Activated CD4-positive, CD25-positive, alpha-beta regulatory T cell treated with anti-CD3 and anti-CD28 coated beads, Interleukin-2, amount 50 U/mL, for 72 hours (primary cell): ENCODE measurements at regions not wholly inside any gene's neighbourhood (a gene's known extent, or its start where the extent isn't known, plus 50 kb on each side); places are given as distances from the start of the nearest gene placed in this dataset.

Experiments
- DNase-seq: peaks from one replicate; pipeline ENCODE4 v3.0.0; 2021

DNA sequence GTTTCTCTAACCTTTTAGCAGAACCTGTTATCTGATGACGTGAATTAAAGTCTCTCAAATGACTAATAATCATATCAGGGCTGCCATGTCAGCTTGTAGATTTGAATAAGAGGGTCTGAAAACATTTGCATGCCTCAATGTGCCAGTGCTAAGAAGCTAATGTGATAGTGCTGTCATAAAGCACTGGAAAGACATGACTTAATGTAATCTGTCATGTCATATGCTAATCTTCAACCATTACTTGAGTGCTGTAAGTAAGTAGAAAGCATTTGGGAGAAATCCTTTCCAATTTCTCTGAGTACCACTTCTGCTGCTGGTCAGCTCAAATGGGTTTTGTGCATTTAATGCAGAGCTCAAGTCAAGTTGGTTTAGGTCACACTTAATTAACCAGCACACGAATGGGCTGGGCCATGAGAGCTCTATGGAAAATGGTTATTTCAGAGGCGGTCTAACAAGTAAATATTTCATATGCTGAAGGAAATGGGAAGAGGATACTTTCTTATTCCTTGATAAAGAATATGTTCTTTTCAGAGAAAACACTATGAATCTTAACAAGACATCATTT is 609.2 kb downstream of the LMO4 start:
- no peak for DNase-seq

DNA sequence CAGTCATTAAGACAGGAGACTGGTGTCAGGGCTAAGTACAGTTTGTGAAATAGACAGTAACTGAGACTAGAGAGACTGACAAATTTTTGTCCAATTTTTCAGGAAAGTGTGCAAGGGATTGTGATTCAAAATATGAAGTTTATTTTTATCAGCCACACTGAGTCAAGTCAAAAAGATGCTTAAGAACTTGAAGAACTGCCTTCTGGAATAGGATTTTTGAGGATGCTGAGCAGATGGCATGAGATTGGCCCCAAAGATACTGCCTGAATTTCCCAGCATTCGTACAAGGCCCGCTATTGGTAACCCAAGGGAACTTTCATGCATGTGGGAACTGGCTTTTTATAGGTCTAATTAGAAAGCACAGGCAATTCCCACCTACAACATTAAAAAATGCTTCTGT is 610.0 kb downstream of the LMO4 start:
- DNase-seq, result no peak

DNA sequence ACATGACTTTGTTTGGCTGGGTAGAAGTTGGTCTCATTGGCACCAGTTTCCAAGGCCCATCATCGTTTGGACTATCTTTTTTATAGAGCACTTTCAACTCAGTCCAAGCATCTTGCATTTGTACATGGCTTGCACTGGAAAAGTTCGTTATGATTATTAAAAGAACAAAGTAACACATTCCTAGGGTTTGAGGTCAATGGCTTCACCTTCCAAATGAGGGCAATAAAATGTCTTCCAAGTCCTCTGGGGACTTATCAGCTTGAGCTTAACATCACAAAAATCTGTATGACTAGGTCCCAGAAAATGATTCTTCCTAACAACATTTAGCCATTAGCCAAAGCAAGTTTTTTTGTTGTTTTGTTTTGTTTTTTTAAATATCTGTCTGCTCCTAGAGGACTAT is 610.8 kb downstream of the LMO4 start:
- DNase-seq, result no peak

DNA sequence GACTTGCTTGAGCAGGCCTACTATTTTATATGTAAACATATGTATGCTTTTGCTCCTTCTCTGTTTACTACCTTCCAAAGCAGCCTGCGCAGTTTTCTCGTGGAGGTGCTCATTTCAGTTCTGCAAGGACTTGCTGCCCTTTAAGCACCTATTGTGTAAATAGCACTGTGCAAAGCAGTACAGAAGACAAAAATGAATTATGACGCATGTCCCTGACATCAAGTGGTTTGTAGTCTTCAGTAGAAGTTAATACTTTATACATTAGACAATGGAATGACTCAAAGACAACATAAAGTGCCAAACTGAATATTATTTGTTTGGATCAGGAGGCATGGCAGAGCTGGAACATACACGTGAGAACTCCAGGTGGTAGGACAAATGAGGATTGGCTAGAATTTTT is 611.7 kb downstream of the LMO4 start:
- DNase-seq, result no peak

DNA sequence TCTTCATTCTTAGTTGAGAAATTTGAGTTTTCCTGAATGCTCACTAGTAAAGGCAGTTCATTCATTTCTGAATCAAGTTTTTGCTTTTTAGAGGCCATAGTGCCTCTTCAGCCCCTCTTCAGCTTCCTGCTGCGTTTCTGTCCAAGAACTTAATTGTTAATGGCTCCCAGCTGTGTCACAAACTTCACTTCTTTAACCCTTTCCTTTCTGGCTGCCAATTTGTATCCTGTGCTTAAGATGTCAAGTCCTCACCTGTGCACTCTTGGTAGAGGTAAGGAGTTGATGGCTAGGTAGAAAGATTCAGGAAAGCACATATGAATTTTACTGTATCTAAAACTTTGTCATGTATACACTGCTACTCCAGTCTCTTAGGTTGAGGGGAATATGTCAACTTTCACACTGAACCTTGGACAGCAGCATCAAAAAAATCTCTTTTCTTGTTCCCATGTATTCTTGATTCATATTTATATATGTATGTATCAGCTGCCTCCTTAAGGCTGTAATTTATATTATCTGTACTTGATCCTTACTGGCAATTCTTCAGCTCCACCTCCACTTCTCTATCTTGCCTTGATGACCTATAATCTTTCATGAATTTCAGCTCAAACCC is 612.8 kb downstream of the LMO4 start:
- DNase-seq, result no peak

DNA sequence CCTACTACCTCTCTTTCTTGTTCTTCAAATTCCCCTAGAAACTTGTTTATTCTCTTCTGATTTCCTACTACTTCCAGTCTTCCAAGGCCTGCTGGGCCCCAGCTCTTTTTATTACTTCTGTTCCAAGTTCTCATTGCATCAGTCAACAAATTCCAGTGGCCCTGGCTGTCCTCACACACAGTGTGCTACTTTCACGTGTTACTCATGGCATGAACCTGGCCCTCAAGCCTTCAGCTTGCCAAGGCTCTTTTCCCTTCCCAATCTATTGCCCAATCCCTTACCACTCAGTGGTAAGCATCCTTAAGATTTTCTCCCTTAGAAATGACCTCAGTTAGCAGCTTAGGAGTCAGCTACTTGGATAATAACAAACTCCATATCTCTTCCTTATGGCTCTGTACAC is 613.5 kb downstream of the LMO4 start:
- no peak for DNase-seq

DNA sequence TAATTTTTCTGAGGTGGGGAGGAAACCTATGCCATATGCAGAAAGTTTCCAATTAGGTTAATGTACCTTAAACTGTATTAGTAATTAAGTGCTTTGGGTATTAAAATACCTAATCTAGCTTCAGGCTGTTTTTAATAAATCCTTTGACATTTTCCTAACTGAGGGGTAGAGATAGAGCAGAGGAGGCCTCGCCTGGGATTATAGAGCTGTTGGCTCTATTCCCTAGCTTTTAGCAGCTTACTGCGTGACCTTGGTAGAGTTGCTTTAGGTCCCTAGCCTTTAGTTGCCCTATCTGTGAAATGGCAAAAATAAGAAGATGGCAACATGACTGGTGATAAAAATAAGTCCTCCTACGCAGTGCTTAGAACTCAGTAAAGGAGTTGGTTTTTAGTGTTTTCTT is 621.0 kb downstream of the LMO4 start:
- DNase-seq, result no peak

DNA sequence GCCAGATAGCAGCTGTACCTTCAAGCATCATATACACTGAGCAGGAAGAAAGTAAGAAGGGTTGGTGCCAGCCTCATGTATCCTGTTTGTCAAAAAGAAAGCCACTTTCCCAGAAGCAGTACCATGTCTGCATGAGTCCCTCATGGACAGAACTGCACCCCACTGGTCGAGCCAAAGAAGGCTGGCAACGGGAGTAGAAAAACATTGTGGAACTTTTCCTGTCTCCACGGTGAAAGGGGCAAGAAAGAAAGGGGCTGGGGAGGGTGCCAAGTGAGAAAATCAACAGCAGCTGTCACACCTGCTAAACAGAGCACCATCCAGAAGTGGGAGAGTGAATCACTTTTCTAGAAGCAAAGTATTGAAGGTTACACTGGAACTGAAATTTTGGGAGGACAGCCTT is 621.7 kb downstream of the LMO4 start:
- DNase-seq, result no peak

DNA sequence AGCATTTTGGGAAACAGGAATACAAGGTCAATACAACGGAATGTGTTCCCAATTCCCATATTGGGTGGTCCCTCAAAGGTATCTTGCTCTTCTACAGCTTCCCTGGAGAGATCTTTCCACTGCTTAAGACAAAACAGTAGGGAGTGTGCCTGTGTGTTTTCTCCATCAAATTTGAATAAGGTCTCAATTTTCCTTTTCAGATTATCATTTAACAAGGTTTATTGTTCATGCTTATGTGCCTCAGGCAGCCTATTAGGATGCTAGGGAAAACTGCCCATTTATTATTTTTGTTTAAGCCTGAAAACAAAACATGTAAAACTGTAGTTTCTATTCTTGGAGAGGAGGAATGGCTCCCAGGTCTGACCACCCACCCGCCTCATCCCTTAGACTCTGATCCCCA is 622.7 kb downstream of the LMO4 start:
- no peak for DNase-seq

DNA sequence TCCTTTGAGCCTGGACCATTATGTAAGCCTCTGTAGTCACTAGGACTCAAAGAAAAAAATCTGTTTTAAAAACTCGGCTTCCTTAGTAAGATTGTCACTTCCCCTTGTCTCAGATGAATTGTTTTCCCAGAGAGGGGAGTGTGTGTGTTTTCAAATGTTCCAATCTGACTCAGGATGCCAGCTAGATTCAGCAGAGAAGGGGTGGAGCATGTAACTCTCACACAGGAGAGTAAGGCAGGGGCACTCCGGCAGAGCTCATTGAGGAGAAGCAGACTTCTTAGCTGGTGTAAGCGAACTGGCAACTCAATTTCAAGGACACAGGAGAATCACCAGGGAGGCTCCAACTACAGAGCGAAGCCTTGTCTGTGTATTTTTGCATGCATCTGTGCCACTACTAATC is 623.2 kb downstream of the LMO4 start:
- no peak for DNase-seq

DNA sequence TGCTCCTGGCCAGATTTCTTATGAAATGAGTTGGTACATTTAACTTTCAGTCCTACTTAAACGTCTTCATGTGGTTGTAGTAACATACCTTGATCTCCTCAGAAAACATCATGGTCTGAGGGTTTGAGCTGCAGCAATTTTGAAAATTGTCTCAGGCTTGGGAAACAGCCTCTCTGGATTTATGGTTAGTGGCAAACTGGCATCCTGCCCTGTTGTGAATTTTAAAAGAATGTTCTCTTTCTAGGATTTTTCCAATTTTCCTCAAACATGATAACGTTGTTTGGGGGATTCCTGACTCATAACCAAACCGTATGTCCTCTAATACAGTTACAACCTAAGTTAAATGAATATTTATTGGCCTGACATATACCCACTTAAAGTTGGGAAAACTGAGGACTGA is 624.4 kb downstream of the LMO4 start:
- no peak for DNase-seq

DNA sequence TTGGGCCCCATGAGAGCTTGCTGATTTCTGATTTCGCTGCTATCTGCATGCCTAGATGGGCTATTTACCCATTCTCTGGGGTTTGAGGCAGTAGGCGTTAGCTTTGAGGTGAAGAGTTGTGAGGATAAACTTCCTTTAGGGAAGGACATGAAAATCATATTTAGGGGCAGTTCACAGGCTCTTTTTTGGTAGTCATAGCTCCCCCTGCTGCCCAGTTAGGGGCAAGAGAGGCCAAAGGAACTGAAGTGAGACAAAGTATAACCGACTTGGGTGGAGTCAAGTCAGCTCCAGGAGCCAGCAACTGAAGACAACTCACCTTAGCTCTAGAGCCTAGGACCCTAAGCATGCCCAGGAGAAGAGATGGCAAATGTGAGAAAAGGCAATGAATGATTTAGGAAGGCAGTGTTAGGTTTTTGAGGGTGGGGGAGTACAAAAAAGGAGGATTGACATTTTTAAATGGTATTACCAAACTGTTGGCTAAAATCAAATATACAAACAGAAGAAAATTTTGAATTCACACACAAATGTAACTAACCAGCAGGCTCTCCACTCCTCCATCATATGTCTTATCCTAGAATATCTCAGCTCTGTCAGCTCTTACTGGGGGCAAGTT is 625.2 kb downstream of the LMO4 start:
- DNase-seq, result no peak

DNA sequence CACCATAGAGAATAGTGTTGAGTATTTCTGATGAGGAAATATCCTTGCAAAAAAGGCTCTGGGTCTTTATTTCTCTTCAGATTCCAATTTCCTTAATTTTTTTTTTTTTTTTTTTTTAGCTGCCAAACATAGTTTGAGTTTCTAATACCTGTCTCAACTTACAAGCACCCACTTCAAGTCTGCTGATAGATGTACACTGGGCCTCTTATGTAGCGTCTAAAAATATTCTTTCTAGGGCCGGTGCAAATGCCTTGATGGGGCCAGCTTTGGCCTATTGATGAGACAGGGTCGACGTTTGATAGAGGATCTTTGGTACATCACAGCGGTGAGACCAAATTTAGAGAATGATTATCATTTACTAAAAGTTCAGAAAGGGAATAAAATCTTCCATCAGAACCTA is 626.4 kb downstream of the LMO4 start:
- DNase-seq, result no peak

DNA sequence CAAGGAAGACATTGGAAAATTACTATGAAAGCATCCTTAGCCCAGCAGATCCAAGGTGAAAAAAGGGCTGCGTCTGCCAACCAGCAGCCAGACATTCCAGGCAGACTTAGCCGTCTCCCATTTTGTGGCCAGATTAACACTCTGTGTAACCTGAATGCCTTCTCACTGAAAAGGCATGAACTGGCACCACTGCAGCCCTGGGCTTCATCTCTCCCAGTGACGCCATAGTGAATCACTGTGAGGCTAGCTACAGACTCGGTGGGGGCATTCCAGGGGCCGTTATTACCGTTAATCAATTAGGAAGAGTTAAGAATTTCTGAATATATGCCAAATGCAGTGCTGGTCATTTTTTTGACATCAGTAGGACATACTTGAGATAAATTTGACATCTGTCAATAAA is 627.4 kb downstream of the LMO4 start:
- DNase-seq, result no peak

DNA sequence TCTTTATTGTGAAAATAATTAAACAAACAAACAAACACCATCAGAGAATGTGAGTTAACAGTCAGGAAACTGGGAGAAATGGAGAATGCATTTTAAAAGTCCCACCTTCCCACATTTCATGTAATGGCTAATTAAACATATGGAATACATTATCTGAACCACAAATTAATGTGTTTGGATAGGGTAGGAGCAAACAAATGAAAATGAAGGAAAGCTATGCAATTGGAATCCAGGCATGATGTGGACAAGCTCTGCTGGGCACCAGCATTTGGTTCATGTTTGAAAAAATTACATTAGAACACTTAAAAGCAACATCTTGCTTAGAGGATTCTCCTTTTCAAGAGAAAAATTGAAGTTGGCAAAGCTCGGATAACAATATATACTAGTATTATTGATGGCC is 628.1 kb downstream of the LMO4 start:
- no peak for DNase-seq

DNA sequence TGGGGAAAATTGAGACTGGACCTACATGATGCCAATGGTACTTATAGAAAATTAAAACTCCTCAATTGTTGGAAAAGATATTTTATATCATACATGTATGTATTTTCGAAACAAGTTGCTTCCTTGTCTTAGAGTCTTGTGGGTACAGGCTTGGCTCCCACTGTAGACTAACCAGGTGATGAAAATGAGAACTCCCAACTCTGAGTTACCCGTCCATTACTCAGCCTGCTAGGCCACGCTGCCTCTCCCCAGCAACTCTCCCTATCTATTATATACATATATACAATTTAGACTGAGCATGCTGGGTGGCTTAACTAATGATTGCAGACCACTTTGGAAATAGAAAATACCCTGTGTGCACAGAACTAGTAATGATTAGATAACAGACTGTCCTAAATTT is 628.7 kb downstream of the LMO4 start:
- DNase-seq, result no peak

DNA sequence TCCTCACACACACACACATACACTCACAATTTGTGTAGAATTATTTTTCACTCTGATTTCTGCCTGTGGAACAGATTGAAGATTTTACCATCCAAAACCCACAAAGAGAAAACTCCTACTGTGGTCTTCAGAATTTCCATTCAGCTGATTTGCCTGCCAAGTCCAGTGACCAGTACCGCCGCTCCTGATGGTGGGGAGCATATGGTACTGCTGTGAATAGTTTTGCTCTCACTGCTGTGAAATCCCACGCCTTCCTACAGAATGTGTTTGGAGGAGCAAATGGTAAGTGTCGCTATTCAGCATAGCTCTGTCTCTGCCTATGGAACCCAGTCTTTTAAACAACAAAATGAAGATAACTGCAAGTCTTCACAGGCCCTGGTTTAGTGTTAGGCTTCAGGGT is 629.5 kb downstream of the LMO4 start:
- no peak for DNase-seq

DNA sequence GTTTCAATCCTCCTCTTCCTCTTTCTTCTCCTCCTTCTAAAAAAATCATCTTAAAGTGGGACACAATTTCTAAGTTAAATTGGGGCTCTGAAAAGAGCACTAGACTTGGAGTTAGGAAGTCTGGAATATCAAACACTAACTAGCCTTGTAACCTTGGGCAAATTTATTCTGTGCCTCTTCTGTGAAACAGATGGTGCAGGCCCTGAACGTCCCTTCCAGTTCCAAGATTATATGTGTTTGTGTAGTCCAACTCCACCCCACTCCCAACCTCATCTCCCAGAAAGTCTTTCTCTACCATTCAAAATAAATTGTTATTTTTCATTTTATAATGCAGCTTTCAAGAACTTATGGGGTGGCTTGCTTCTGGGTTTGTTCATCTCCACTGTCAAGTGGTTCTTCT is 630.0 kb downstream of the LMO4 start:
- no peak for DNase-seq

DNA sequence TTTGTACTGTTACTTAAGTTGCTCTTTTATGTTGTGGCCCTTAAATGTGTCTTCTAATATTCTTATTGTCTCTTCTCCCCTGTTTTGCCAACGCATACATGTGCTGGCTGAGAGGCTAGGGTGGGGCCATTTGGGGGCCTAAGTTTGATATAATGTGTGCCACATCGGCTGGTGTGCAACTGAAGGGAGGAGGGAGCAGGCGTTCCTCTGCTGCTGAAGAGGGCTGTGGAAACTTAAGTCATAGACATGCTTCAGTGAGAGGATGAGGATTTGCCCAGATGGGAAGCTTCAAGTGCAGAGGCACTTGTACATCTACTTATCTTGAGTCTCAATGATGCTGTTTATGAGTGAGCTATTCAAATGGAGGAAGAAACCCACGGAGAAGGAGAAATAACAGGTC is 630.6 kb downstream of the LMO4 start:
- DNase-seq, result no peak

DNA sequence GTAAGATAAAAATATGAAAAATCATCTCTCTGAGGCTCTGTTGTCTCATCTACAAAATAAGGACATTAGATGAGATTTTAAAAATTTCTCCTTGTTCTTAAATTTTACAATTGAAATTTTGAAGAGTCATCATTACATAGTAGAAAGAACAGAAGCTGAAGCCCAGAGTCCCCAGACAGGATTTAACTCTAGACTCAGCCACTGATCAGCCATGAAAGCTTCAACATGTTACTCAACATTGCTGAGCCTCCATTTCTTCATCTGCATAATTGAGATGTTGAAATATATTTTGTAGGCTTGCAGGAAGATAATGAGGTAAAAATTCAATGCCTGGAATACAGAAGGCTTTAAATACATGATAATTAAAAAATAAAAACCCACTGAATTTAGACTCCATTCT is 633.3 kb downstream of the LMO4 start:
- DNase-seq, result no peak

DNA sequence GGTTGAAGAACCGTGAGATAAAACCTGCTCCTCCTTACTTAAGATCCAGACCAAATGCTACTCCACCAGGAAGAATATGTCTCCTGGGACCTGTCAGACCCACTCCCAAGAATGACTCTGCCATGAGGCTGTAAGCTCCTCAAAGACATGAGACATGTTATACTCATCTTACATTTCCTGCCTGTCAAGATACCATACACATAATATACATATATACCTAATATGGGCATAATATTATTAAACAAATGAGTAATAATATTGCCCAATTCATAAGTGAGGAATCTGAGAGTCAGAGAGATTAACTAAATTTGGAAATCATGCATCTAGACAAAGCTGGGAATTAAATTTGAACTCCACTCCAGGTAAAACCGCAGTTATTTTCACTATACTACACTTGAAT is 634.9 kb downstream of the LMO4 start:
- DNase-seq, result no peak

DNA sequence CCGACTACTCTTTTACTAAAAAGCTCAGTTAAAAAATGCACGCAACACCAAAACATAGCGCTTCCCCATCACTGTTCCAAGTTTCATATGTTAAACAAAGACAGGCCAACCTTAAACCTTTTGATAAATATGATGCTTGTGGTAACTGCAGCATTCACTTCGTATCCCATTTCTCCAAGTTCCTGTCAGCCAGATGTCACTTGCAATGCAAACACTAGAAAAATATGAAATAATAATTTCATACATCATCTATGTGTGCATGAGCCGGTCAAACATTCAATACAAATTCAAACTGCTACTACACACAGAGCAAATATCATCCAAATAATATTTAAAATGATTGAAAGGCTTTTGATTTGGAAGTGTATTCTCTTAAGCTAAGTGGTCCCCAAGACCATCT is 636.5 kb downstream of the LMO4 start:
- DNase-seq, result no peak

DNA sequence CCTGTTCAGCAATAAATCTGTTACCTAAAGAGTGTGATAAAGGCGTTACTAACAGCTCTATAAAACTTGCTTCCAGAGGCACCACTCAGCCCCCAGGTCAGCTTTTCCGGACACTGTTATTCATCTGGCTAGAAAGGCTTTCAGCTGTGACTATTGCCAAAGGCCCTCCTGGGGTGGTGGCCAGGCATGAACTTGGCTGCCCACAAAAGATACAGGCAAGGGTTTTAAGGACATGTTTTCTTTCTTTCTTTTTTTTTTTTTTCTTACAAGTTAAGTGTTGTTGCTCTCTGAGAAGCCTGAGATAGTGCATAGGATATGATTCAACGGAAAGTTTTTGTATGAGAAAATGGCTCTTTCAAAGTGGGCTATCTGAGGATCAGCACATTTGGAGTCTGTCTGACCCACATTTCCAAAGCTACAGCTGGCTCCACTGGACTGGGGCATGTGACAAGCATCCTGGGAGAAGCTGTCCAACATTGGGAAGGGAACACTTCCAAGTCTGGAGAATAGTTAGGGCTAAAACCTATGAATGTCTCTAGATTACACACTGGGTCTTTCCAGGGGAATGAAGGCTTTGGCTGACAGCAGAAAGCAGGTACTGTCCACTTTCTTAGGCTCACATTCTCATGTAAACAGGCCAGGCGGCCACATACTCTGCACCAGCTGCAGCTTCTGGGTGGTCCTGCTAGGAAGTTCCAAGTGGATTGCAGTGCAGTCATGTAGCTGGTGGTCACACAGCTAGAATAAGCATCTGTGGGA is 639.7 kb downstream of the LMO4 start:
- DNase-seq, result no peak

DNA sequence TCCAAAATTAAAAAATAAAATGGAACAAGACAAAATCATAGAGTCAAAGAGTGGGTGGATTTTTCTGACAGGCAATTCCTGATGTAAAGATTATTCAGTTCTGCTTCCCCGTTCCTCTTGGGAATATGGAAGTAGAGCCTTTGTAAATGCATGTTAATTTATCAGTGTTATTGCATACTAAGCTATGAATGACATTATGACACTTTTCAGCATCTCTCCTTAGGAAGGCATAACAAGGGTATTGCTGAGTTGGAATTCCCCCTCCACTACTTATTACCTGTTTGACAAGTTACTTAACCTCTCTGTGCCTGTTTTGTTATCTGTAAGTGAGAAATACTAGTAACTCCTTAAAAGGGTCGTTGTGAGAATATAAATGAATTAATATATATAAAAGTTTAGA is 640.4 kb downstream of the LMO4 start:
- DNase-seq, result no peak
